WTC11 (cell line): ENCODE measurements at regions not wholly inside any gene's neighbourhood (a gene's known extent, or its start where the extent isn't known, plus 50 kb on each side); places are given as distances from the start of the nearest gene placed in this dataset.

Experiments
- ARID4B ChIP-seq: sonication (generic); formaldehyde crosslinking; IDR thresholded peaks from 2 replicates; pipeline ENCODE4 v1.8.0; 2023; ENCODE audit warnings: missing genetic modification reagents, mild to moderate bottlenecking, borderline replicate concordance
- ATF3 ChIP-seq: sonication (generic); formaldehyde crosslinking; conservative IDR thresholded peaks from 2 replicates; pipeline ENCODE4 v1.8.1; 2022; ENCODE audit warnings: mild to moderate bottlenecking, missing genetic modification reagents
- CDX4 ChIP-seq: fragments of 250-450 bp; sonication (Bioruptor Pico); IDR thresholded peaks from 2 replicates; pipeline ENCODE4 v1.9.0; 2021; ENCODE audit warnings: moderate library complexity, mild to moderate bottlenecking, inconsistent platforms, borderline replicate concordance
- CTCF ChIP-seq: fragments of 200-600 bp; IDR thresholded peaks from 2 replicates; pipeline ENCODE4 v1.8.0; 2022; ENCODE audit warnings: antibody characterized with exemption
- IRF1 ChIP-seq: sonication (generic); formaldehyde crosslinking; IDR thresholded peaks from 2 replicates; pipeline ENCODE4 v1.8.0; 2023; ENCODE audit warnings: missing genetic modification reagents
- NFE2L1 ChIP-seq: sonication (generic); formaldehyde crosslinking; IDR thresholded peaks from 2 replicates; pipeline ENCODE4 v1.8.1; 2023; ENCODE audit warnings: missing genetic modification reagents
- NFYB ChIP-seq: sonication (generic); formaldehyde crosslinking; conservative IDR thresholded peaks from 2 replicates; pipeline ENCODE4 v1.8.0; 2022; ENCODE audit warnings: low read depth, missing genetic modification reagents
- PRDM15 ChIP-seq: sonication (generic); formaldehyde crosslinking; IDR thresholded peaks from 2 replicates; pipeline ENCODE4 v1.8.0; 2022; ENCODE audit warnings: missing genetic modification reagents
- STAT6 ChIP-seq: sonication (generic); formaldehyde crosslinking; conservative IDR thresholded peaks from 2 replicates; pipeline ENCODE4 v1.8.1; 2023; ENCODE audit warnings: mild to moderate bottlenecking, low read depth, missing genetic modification reagents, moderate library complexity
- USF1 ChIP-seq: sonication (generic); formaldehyde crosslinking; IDR thresholded peaks from 2 replicates; pipeline ENCODE4 v1.8.0; 2022; ENCODE audit warnings: mild to moderate bottlenecking, missing genetic modification reagents
- USF2 ChIP-seq: sonication (generic); formaldehyde crosslinking; IDR thresholded peaks from 2 replicates; pipeline ENCODE4 v1.8.1; 2023; ENCODE audit warnings: mild to moderate bottlenecking, missing genetic modification reagents, moderate library complexity
- ZNF396 ChIP-seq: fragments of 250-450 bp; sonication (Bioruptor Pico); IDR thresholded peaks from 2 replicates; pipeline ENCODE4 v1.8.0; 2021; ENCODE audit warnings: mild to moderate bottlenecking, moderate library complexity, borderline replicate concordance

GRCh38 chr7:52074071-52074470 lies 757.5 kb upstream of the COBL start:
- TF ChIP-seq NFYB (CRISPR knock-in tag) (no peak), CTCF (no peak), STAT6 (CRISPR knock-in tag) (no peak), NFE2L1 (no peak), ZNF396 (CRISPR knock-in tag) (no peak), USF1 (CRISPR knock-in tag) (no peak), USF2 (CRISPR knock-in tag) (no peak), CDX4 (no peak), ARID4B (CRISPR knock-in tag) (no peak), IRF1 (CRISPR knock-in tag) (no peak), PRDM15 (CRISPR knock-in tag) (no peak), ATF3 (CRISPR knock-in tag) (no peak)
